Stimulated activated CD4-positive, alpha-beta T cell treated with anti-CD3 and anti-CD28 coated beads, Interleukin-2, amount 100 ng/mL, for 24 hours (primary cell): ENCODE measurements at regions not wholly inside any gene's neighbourhood (a gene's known extent, or its start where the extent isn't known, plus 50 kb on each side); places are given as distances from the start of the nearest gene placed in this dataset.
A peak's percentile ranks its signal among the peaks of the same experiment; 100 is the strongest.

ENCODE experiments used
- DNase-seq, 2 donors: peaks; one replicate each; pipeline ENCODE4 v3.0.0-alpha.2; 2020

- peak in 1 of 2 donors; percentile 17 for DNase-seq
Measured at GRCh38 chrX:42093756-42094155, 170.4 kb upstream of the CASK start.

GRCh38 chrX:42090395-42090794, 167.0 kb upstream of the CASK start:
- DNase-seq = no peak

- DNase-seq = no peak
Measured at GRCh38 chrX:42089031-42089430, 165.7 kb upstream of the CASK start.

- no peak for DNase-seq
Measured at GRCh38 chrX:42087960-42088359, 164.6 kb upstream of the CASK start.

- no peak for DNase-seq
Measured at GRCh38 chrX:42085836-42086235, 162.5 kb upstream of the CASK start.

- no peak for DNase-seq
Measured at GRCh38 chrX:42079968-42080367, 156.6 kb upstream of the CASK start.

GRCh38 chrX:42077675-42078074, 154.3 kb upstream of the CASK start:
- no peak for DNase-seq

GRCh38 chrX:42075032-42075431, 151.7 kb upstream of the CASK start:
- DNase-seq = no peak

GRCh38 chrX:42073448-42073847, 150.1 kb upstream of the CASK start:
- no peak for DNase-seq

- DNase-seq = no peak
Measured at GRCh38 chrX:42070866-42071265, 147.5 kb upstream of the CASK start.

- no peak for DNase-seq
Measured at GRCh38 chrX:42054256-42054655, 130.9 kb upstream of the CASK start.

- DNase-seq = no peak
Measured at GRCh38 chrX:42050345-42050744, 127.0 kb upstream of the CASK start.

GRCh38 chrX:42047886-42048285, 124.5 kb upstream of the CASK start:
- DNase-seq = no peak

GRCh38 chrX:42028109-42028508, 104.8 kb upstream of the CASK start:
- no peak for DNase-seq

- no peak for DNase-seq
Measured at GRCh38 chrX:42027367-42028000, 104.1 kb upstream of the CASK start.

GRCh38 chrX:42025861-42026260, 102.5 kb upstream of the CASK start:
- no peak for DNase-seq

GRCh38 chrX:42023122-42023521, 99.8 kb upstream of the CASK start:
- DNase-seq = no peak

GRCh38 chrX:42022158-42022557, 98.8 kb upstream of the CASK start:
- DNase-seq = no peak

- DNase-seq = no peak
Measured at GRCh38 chrX:42021058-42021457, 97.7 kb upstream of the CASK start.

GRCh38 chrX:42020225-42020624, 96.9 kb upstream of the CASK start:
- DNase-seq = no peak

- DNase-seq = no peak
Measured at GRCh38 chrX:42017971-42018370, 94.6 kb upstream of the CASK start.

GRCh38 chrX:42000836-42001235, 77.5 kb upstream of the CASK start:
- DNase-seq = no peak

GRCh38 chrX:41984628-41985027, 61.3 kb upstream of the CASK start:
- DNase-seq = peak in 1 of 2 donors; percentile 17

GRCh38 chrX:41982953-41983352, 59.6 kb upstream of the CASK start:
- DNase-seq = no peak

- no peak for DNase-seq
Measured at GRCh38 chrX:41981481-41982013, 58.2 kb upstream of the CASK start.
